GM23248 (cell line): ENCODE measurements at regions not wholly inside any gene's neighbourhood (a gene's known extent, or its start where the extent isn't known, plus 50 kb on each side); places are given as distances from the start of the nearest gene placed in this dataset.

Experiments used
- DNase-seq: peaks from one replicate; pipeline ENCODE4 v3.0.0-alpha.2; 2015
- H2AFZ ChIP-seq: fragments of 200-600 bp; sonication (generic); 2 replicates; pipeline ENCODE4 v1.6.1; 2016; ENCODE audit warnings: antibody characterized with exemption
- H3F3A ChIP-seq: fragments of 200-600 bp; sonication (generic); 2 replicates; pipeline ENCODE4 v1.6.1; 2016; ENCODE audit warnings: mild to moderate bottlenecking, antibody characterized with exemption, mixed run types; ENCODE audit not compliant: insufficient read depth
- H3K27ac ChIP-seq: fragments of 200-600 bp; sonication (generic); 2 replicates; pipeline ENCODE4 v1.5.1; 2016; ENCODE audit warnings: mild to moderate bottlenecking
- H3K27me3 ChIP-seq: fragments of 200-600 bp; sonication (generic); replicated peaks from 2 replicates; pipeline ENCODE4 v1.6.1; 2016; ENCODE audit warnings: mild to moderate bottlenecking; ENCODE audit not compliant: insufficient read depth
- H3K36me3 ChIP-seq: fragments of 200-600 bp; sonication (generic); 2 replicates; pipeline ENCODE4 v1.6.1; 2016; ENCODE audit warnings: low read depth, mild to moderate bottlenecking
- H3K4me1 ChIP-seq: fragments of 200-600 bp; sonication (generic); 2 replicates; pipeline ENCODE4 v1.6.1; 2016; ENCODE audit warnings: mild to moderate bottlenecking; ENCODE audit not compliant: insufficient read depth
- H3K4me2 ChIP-seq: fragments of 200-600 bp; sonication (generic); one replicate; pipeline ENCODE4 v1.6.1; 2016; ENCODE audit warnings: mild to moderate bottlenecking; ENCODE audit not compliant: unreplicated experiment
- H3K4me3 ChIP-seq: fragments of 200-600 bp; sonication (generic); 2 replicates; pipeline ENCODE4 v1.5.1; 2016; ENCODE audit warnings: mild to moderate bottlenecking
- H3K79me2 ChIP-seq: fragments of 200-600 bp; sonication (generic); 2 replicates; pipeline ENCODE4 v1.6.1; 2016; ENCODE audit warnings: mild to moderate bottlenecking; ENCODE audit not compliant: insufficient read depth
- H3K9ac ChIP-seq: fragments of 200-600 bp; sonication (generic); 2 replicates; pipeline ENCODE4 v1.6.1; 2016; ENCODE audit warnings: mild to moderate bottlenecking
- H3K9me2 ChIP-seq: fragments of 200-600 bp; sonication (generic); 2 replicates; pipeline ENCODE4 v1.6.1; 2016; ENCODE audit warnings: mixed run types, mild to moderate bottlenecking, moderate library complexity; ENCODE audit not compliant: insufficient read depth
- H3K9me3 ChIP-seq: fragments of 200-600 bp; sonication (generic); one replicate; pipeline ENCODE4 v1.6.1; 2017; ENCODE audit warnings: low read depth
- H4K20me1 ChIP-seq: fragments of 200-600 bp; sonication (generic); 2 replicates; pipeline ENCODE4 v1.6.0; 2016; ENCODE audit not compliant: insufficient read depth
- EZH2 ChIP-seq: fragments of 200-600 bp; sonication (generic); IDR thresholded peaks from 2 replicates; pipeline ENCODE4 v1.6.1; 2018; ENCODE audit warnings: antibody characterized with exemption, mild to moderate bottlenecking; ENCODE audit not compliant: insufficient read depth, poor library complexity, severe bottlenecking
- EZH2phosphoT487 ChIP-seq: fragments of 200-600 bp; sonication (generic); IDR thresholded peaks from 2 replicates; pipeline ENCODE4 v1.6.1; 2018; ENCODE audit warnings: antibody characterized with exemption, moderate library complexity, mild to moderate bottlenecking, low read depth; ENCODE audit not compliant: insufficient read depth
- WGBS, 2 experiments: methylation state at CpG; one replicate each; pipeline ENCODE4 v1.1.6; 2015 to 2017; ENCODE audit warnings: low lambda C conversion rate in 2 of 2, low coverage in 1 of 2; ENCODE audit errors: missing lambda C conversion rate in 2 of 2; 5-methylcytosine and 5-hydroxymethylcytosine counted together
- in situ Hi-C: fragments of 300-500 bp; cut with MboI; formaldehyde crosslinking; loops from 2 replicates; pipeline ENCODE4 v1.15.0; 2020

DNA sequence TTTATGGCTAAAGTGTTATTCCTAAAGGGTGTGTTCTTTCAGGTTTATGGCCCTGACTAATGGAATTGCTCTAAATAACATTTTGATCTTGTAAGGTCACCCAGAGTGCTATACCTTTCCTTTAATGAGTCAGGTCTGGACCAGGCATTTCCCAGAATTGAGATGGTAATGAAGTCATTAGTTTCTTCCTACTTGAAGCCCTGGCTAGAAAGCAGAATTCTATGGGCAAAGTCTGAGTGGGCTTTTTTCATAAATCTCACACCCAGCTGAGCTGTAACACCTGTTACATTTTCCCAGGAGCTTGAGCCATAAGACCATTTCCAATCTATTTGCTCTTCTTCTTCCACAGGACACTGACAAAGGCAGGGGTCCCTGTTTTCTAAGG, 122.0 kb upstream of the ID4 start:
- H3K9me3 ChIP-seq = no peaks in the 10 kb centered on the region
- H3K4me2 ChIP-seq = no peak overlapping the region
- in situ Hi-C loops = no loop called here
- no peak overlapping the region for H3K9ac ChIP-seq
- no peaks in the 10 kb centered on the region for H4K20me1 ChIP-seq
- H3K4me3 ChIP-seq = no peak overlapping the region
- peak; percentile 13 for DNase-seq
- no peak overlapping the region for H2AFZ ChIP-seq
- H3F3A ChIP-seq = 0 out of 2 replicates have a peak, but pooled peaks cover 6% of the 10 kb centered on the region
- H3K79me2 ChIP-seq = no peaks in the 10 kb centered on the region
- peaks cover 14% of the 10 kb centered on the region for H3K4me1 ChIP-seq
- H3K27me3 ChIP-seq = no peaks in the 10 kb centered on the region
- H3K9me2 ChIP-seq = no peaks in the 10 kb centered on the region
- no peaks in the 10 kb centered on the region for H3K36me3 ChIP-seq
- TF ChIP-seq EZH2 (no peak), EZH2phosphoT487 (no peak)
- H3K27ac ChIP-seq = no peak overlapping the region

- WGBS, 2 experiments = 14 to 15% methylated on average over 11 of the region's 11 CpGs
- no peaks in the 10 kb centered on the region for H4K20me1 ChIP-seq
- peak overlapping the region; percentile 57 for H3K27ac ChIP-seq
- no peak for TF ChIP-seq EZH2
- no peak for TF ChIP-seq EZH2phosphoT487
- H3K27me3 ChIP-seq = no peaks in the 10 kb centered on the region
- H3K9ac ChIP-seq = peak overlapping the region; percentile 56
- in situ Hi-C loops = no loop called here
- no peaks in the 10 kb centered on the region for H3K36me3 ChIP-seq
- no peaks in the 10 kb centered on the region for H3K9me2 ChIP-seq
- H3F3A ChIP-seq = 0 out of 2 replicates have a peak, but pooled peaks cover 6% of the 10 kb centered on the region
- peak overlapping the region; percentile 69 for H2AFZ ChIP-seq
- H3K9me3 ChIP-seq = no peaks in the 10 kb centered on the region
- peak overlapping the region; percentile 30 for H3K4me3 ChIP-seq
- peaks cover 26% of the 10 kb centered on the region for H3K4me1 ChIP-seq
- H3K4me2 ChIP-seq = peak overlapping the region; percentile 70
- peak; percentile 83 for DNase-seq
- no peaks in the 10 kb centered on the region for H3K79me2 ChIP-seq
Measured at GRCh38 chr6:19719691-19720128, 117.5 kb upstream of the ID4 start.

GRCh38 chr6:19721766-19722377, 115.3 kb upstream of the ID4 start:
- Histone ChIP-seq H3K79me2 (no peaks in the 10 kb centered on the region), H3K9me2 (no peaks in the 10 kb centered on the region), H3K27ac (no peak overlapping the region), H3K4me3 (no peak overlapping the region), H4K20me1 (no peaks in the 10 kb centered on the region), H3F3A (0 out of 2 replicates have a peak, but pooled peaks cover 6% of the 10 kb centered on the region), H3K36me3 (no peaks in the 10 kb centered on the region), H3K9me3 (no peaks in the 10 kb centered on the region), H3K27me3 (no peaks in the 10 kb centered on the region), H3K4me1 (peaks cover 26% of the 10 kb centered on the region), H2AFZ (no peak overlapping the region), H3K9ac (no peak overlapping the region), H3K4me2 (no peak overlapping the region)
- DNase-seq = no peak
- WGBS, 2 experiments = 92 to 96% methylated on average over 11 of the region's 11 CpGs
- no peak for TF ChIP-seq EZH2phosphoT487
- TF ChIP-seq EZH2 = no peak
- in situ Hi-C loops = no loop called here

DNA sequence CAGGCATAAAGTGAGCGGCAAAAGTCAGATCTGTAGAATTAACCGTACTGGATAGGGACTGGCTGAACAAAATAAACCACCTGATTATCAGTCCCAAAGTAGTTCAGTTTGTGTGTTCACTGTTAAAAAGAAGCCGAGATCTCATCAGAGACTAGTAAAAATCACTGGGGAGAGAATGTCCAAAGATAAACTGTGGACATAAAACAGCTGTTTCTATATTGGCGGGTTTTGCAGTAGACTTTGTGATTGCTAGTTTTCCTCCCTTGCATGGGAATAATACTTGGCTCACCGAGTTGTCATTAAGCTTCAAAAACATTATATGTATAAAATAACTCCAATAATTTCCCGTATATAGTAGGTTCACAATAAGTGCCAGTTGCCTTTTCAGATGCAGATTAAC, 114.2 kb upstream of the ID4 start:
- no peaks in the 10 kb centered on the region for H3K27me3 ChIP-seq
- WGBS, 2 experiments = 74 to 77% methylated on average over 6 of the region's 6 CpGs
- 0 out of 2 replicates have a peak, but pooled peaks cover 6% of the 10 kb centered on the region for H3F3A ChIP-seq
- H3K9me3 ChIP-seq = no peaks in the 10 kb centered on the region
- no peaks in the 10 kb centered on the region for H3K79me2 ChIP-seq
- no peaks in the 10 kb centered on the region for H3K36me3 ChIP-seq
- H3K4me1 ChIP-seq = peaks cover 26% of the 10 kb centered on the region
- H3K9ac ChIP-seq = 0 out of 2 replicates have a peak overlapping the region, but pooled peaks have one; percentile 3
- no peak for TF ChIP-seq EZH2
- TF ChIP-seq EZH2phosphoT487 = no peak
- H4K20me1 ChIP-seq = no peaks in the 10 kb centered on the region
- H3K27ac ChIP-seq = peak overlapping the region; percentile 78
- H3K9me2 ChIP-seq = no peaks in the 10 kb centered on the region
- no peak for DNase-seq
- no peak overlapping the region for H3K4me3 ChIP-seq
- H3K4me2 ChIP-seq = peak overlapping the region; percentile 44
- H2AFZ ChIP-seq = no peak overlapping the region
- in situ Hi-C loops = no loop called here
